ENCODE measurements at regions not wholly inside any gene's neighbourhood (a gene's known extent, or its start where the extent isn't known, plus 50 kb on each side); places are given as distances from the start of the nearest gene placed in this dataset.
"Not testable (repeated sequence)": the region's sequence is repeated elsewhere in the genome, so short reads cannot be mapped to it uniquely, and the experiment has no call there.

DNA sequence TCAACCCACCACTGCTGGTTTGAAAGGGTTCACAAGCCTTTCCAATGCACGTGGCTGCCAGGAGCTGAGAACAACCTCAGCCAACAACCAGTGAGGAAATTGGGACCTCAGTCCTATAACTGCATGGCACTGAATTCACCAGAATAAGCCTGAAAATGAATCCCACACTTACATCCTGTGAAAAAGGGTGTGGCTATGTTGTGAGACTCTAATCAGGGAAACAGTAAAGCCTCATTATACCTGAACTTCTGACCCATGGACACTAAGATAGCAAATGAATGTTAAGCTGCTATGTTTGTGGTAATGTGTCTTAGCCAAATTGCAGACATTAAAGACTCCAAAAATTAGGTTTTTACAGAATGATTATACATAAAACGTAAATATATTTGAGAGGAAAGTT lies 515.8 kb downstream of the IRS1 start:
- Histone ChIP-seq H3K27me3 (replicated peaks; ENCODE audit: insufficient read depth, low read depth, low read length, poor library complexity) (no peaks in the 10 kb centered on the region), H3K4me1 (ENCODE audit: insufficient read depth, low read length, poor library complexity, severe bottlenecking) (no peaks in the 10 kb centered on the region), H3K9me3 (ENCODE audit: low read depth, low read length, poor library complexity, severe bottlenecking) (no peaks in the 10 kb centered on the region), H3K36me3 (ENCODE audit: insufficient read depth, low read length, poor library complexity, severe bottlenecking) (no peaks in the 10 kb centered on the region), H3K27ac (ENCODE audit: low read depth, low read length, poor library complexity, severe bottlenecking) (no peak overlapping the region), H3K4me3 (ENCODE audit: low read depth, low read length, poor library complexity, severe bottlenecking) (no peak overlapping the region)
- BruUV-seq (replicated peaks), result no TSS peak
- ChIA-PET POLR2A (ENCODE audit: low non-redundant PET) (no interaction called here), CTCF (no interaction called here)
- TF ChIP-seq, protein P1, sequence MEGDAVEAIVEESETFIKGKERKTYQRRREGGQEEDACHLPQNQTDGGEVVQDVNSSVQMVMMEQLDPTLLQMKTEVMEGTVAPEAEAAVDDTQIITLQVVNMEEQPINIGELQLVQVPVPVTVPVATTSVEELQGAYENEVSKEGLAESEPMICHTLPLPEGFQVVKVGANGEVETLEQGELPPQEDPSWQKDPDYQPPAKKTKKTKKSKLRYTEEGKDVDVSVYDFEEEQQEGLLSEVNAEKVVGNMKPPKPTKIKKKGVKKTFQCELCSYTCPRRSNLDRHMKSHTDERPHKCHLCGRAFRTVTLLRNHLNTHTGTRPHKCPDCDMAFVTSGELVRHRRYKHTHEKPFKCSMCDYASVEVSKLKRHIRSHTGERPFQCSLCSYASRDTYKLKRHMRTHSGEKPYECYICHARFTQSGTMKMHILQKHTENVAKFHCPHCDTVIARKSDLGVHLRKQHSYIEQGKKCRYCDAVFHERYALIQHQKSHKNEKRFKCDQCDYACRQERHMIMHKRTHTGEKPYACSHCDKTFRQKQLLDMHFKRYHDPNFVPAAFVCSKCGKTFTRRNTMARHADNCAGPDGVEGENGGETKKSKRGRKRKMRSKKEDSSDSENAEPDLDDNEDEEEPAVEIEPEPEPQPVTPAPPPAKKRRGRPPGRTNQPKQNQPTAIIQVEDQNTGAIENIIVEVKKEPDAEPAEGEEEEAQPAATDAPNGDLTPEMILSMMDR (conservative IDR thresholded peaks at IDR 0.05; ENCODE audit: low read depth, low read length), result no peak
- no peak for TF ChIP-seq EZH2 (IDR thresholded peaks at IDR 0.05; ENCODE audit: borderline replicate concordance, low read depth, low read length, poor library complexity, severe bottlenecking)
- intact Hi-C loops (cut with micrococcal nuclease; ENCODE audit: unreplicated experiment), result no loop called here
- DNase-seq (ENCODE audit: low spot score), result no peak

DNA sequence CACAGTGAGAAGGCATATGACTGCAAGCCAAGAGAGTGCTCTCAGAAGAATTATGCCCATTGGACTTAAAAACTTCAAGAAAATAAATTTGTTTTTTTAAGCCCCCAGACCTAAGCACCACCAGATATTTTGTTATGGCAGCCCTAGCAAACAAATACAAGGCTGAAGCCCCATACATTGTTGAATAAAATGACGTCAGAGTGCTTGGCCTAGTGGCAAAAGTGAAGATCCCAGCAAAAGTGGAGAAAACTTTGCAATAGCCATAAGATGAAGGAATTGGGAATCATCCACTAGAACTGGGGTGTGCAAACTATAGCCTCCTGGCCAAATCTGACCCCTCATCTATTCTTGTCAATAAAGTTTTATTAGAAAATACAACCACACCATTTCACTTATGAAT lies 517.5 kb downstream of the IRS1 start:
- Histone ChIP-seq H3K27ac (ENCODE audit: low read depth, low read length, poor library complexity, severe bottlenecking) (no peak overlapping the region), H3K4me1 (ENCODE audit: insufficient read depth, low read length, poor library complexity, severe bottlenecking) (no peaks in the 10 kb centered on the region), H3K36me3 (ENCODE audit: insufficient read depth, low read length, poor library complexity, severe bottlenecking) (no peaks in the 10 kb centered on the region), H3K27me3 (replicated peaks; ENCODE audit: insufficient read depth, low read depth, low read length, poor library complexity) (no peaks in the 10 kb centered on the region), H3K4me3 (ENCODE audit: low read depth, low read length, poor library complexity, severe bottlenecking) (no peak overlapping the region), H3K9me3 (ENCODE audit: low read depth, low read length, poor library complexity, severe bottlenecking) (no peaks in the 10 kb centered on the region)
- TF ChIP-seq, protein P1 (conservative IDR thresholded peaks at IDR 0.05; ENCODE audit: low read depth, low read length), result no peak
- TF ChIP-seq EZH2 (IDR thresholded peaks at IDR 0.05; ENCODE audit: borderline replicate concordance, low read depth, low read length, poor library complexity, severe bottlenecking), result no peak
- no peak for DNase-seq (ENCODE audit: low spot score)
- POLR2A ChIA-PET (ENCODE audit: low non-redundant PET), result no interaction called here
- no TSS peak for BruUV-seq (replicated peaks)
- intact Hi-C loops (cut with micrococcal nuclease; ENCODE audit: unreplicated experiment), result no loop called here
- CTCF ChIA-PET, result no interaction called here

DNA sequence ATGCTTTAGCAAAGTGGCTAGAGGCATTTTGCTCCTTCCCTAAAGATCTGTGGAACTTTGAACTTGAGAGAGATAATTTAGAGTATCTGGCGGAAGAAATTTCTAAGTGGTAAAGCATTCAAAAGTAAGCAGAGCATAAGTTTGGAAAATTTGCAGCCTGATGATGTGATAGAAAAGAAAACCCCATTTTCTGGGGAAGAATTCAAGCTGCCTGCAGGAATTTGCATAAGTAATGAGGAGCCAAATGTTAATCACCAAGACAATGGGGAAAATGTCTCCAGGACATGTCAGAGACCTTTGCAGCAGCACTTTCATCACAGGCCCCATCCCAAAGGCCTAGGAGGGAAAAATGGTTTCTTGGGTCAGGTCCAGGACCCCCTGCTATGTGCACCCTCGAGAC lies 519.5 kb downstream of the IRS1 start:
- H3K9me3 ChIP-seq (ENCODE audit: low read depth, low read length, poor library complexity, severe bottlenecking); H3K36me3 ChIP-seq (ENCODE audit: insufficient read depth, low read length, poor library complexity, severe bottlenecking); BruUV-seq (replicated peaks); H3K4me1 ChIP-seq (ENCODE audit: insufficient read depth, low read length, poor library complexity, severe bottlenecking); H3K4me3 ChIP-seq (ENCODE audit: low read depth, low read length, poor library complexity, severe bottlenecking); CTCF ChIA-PET; DNase-seq (ENCODE audit: low spot score); H3K27me3 ChIP-seq (replicated peaks; ENCODE audit: insufficient read depth, low read depth, low read length, poor library complexity); intact Hi-C loops (cut with micrococcal nuclease; ENCODE audit: unreplicated experiment); POLR2A ChIA-PET (ENCODE audit: low non-redundant PET); H3K27ac ChIP-seq (ENCODE audit: low read depth, low read length, poor library complexity, severe bottlenecking): not testable (repeated sequence)

DNA sequence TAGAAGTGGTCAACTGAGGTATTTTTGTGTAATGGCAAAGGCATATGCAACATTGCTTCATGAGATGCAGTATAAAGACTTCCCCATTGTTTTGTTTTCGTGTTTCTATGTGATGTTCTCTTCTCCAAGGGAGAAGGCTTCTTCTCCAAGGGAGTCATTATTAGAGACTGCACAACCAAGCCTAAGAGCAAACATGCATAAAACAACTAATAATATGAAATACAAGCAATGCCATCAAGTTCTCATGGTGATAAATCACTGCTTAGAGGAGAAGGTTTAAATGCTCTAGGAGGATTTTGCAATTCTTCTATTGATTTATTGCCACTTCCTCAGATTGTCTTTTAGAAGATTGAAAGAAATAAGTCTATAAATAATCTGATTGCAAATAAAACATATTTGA lies 524.4 kb downstream of the IRS1 start:
- no TSS peak for BruUV-seq (replicated peaks)
- DNase-seq (ENCODE audit: low spot score), result no peak
- Histone ChIP-seq H3K27ac (ENCODE audit: low read depth, low read length, poor library complexity, severe bottlenecking) (no peak overlapping the region), H3K9me3 (ENCODE audit: low read depth, low read length, poor library complexity, severe bottlenecking) (no peaks in the 10 kb centered on the region), H3K4me3 (ENCODE audit: low read depth, low read length, poor library complexity, severe bottlenecking) (no peak overlapping the region), H3K36me3 (ENCODE audit: insufficient read depth, low read length, poor library complexity, severe bottlenecking) (no peaks in the 10 kb centered on the region), H3K4me1 (ENCODE audit: insufficient read depth, low read length, poor library complexity, severe bottlenecking) (no peaks in the 10 kb centered on the region), H3K27me3 (replicated peaks; ENCODE audit: insufficient read depth, low read depth, low read length, poor library complexity) (no peaks in the 10 kb centered on the region)
- CTCF ChIA-PET, result no interaction called here
- POLR2A ChIA-PET (ENCODE audit: low non-redundant PET), result no interaction called here
- intact Hi-C loops (cut with micrococcal nuclease; ENCODE audit: unreplicated experiment), result no loop called here
- TF ChIP-seq, protein P1 (conservative IDR thresholded peaks at IDR 0.05; ENCODE audit: low read depth, low read length), result no peak
- TF ChIP-seq EZH2 (IDR thresholded peaks at IDR 0.05; ENCODE audit: borderline replicate concordance, low read depth, low read length, poor library complexity, severe bottlenecking), result no peak

Data from A673 (cell line).